GM12891 (cell line): ENCODE measurements at regions not wholly inside any gene's neighbourhood (a gene's known extent, or its start where the extent isn't known, plus 50 kb on each side); places are given as distances from the start of the nearest gene placed in this dataset.
"Not testable (repeated sequence)": the region's sequence is repeated elsewhere in the genome, so short reads cannot be mapped to it uniquely, and the experiment has no call there.

Source experiments
- DNase-seq: peaks from one replicate; pipeline ENCODE4 v3.0.0; 2011; ENCODE audit warnings: low spot score; ENCODE audit not compliant: insufficient read length
- FAIRE-seq: peaks from 2 replicates; lab custom pipeline; 2011; peaks lifted over from hg19 to GRCh38; lab: Jason Lieb, UNC
- PAX5 ChIP-seq: IDR thresholded peaks from 2 replicates; pipeline ENCODE4 v1.6.1; 2011; ENCODE audit warnings: low read length, moderate library complexity, mild to moderate bottlenecking; ENCODE audit not compliant: insufficient read depth, severe bottlenecking
- POLR2A ChIP-seq: IDR thresholded peaks from 2 replicates; pipeline ENCODE4 v1.6.1; 2011; ENCODE audit warnings: low read depth, low read length, control low read depth
- POLR2AphosphoS5 ChIP-seq: IDR thresholded peaks from 2 replicates; pipeline ENCODE4 v1.6.1; 2011; ENCODE audit warnings: low read depth, low read length, control low read depth
- POU2F2 ChIP-seq: IDR thresholded peaks from 2 replicates; pipeline ENCODE4 v1.6.1; 2011; ENCODE audit warnings: low read depth, mild to moderate bottlenecking, control low read depth, low read length, moderate library complexity
- SPI1 ChIP-seq: IDR thresholded peaks from 2 replicates; pipeline ENCODE4 v1.6.1; 2011; ENCODE audit warnings: low read depth, low read length, control low read depth
- TAF1 ChIP-seq: IDR thresholded peaks from 2 replicates; pipeline ENCODE4 v1.6.1; 2011; ENCODE audit warnings: low read depth, low read length, control low read depth

DNA sequence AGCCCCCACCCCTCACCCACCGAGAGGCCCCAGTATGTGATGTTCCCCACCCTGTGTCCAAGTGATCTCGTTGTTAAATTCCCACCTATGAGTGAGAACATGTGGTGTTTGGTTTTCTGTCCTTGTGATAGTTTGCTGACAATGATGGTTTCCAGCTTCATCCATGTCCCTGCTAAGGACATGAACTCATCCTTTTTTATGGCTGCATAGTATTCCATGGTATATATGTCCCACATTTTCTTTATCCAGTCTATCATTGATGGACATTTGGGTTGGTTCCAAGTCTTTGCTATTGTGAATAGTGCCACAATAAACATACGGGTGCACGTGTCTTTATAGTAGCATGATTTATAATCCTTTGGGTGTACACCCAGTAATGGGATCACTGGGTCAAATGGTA, 79.2 kb downstream of the PXDC1 start:
- not testable (repeated sequence) for FAIRE-seq, DNase-seq

DNA sequence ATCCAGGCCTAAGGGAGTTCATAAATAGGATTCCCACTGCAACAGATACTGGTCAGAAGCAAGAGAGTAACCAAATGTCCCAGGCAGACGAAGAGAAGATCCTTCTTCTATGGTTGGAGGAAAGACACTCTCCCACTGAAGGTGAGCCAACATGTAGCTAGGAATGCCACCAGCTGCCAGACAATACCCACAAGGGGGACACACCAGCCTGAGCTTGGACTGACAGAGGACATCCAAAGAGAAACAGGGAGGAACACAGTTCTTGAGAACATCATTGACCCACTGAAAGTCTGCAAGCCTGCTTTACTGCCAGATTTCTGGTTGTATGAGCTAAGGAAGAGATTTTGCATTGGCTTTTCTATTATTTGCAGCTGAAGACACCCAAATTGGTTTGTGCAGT, 80.1 kb downstream of the PXDC1 start:
- no peak for TF ChIP-seq POLR2AphosphoS5
- no peak for TF ChIP-seq TAF1
- no peak for TF ChIP-seq PAX5
- no peak for TF ChIP-seq POU2F2
- TF ChIP-seq POLR2A = no peak
- TF ChIP-seq SPI1 = no peak
- FAIRE-seq (no peak), DNase-seq (no peak)

DNA sequence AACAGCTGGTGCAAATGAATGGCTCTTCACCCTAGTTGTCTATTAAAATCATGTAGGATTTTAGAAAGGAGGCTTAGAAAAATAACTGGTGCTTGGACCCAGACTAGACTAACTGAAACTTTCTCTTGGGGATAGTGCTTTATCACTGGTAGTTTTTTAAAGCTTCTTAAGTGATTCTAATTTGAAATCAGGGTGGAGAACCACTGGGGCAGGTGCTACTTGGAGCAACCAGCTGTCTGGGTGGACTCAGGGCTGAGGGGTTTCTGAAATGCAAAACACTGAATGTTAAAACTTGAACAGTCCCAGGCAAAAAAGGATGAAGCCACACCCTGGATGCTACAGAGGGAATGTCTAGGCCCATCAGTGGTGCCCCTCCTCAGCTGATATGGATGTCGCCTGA, 81.2 kb downstream of the PXDC1 start:
- TF ChIP-seq TAF1 = no peak
- TF ChIP-seq POU2F2 = no peak
- no peak for TF ChIP-seq POLR2AphosphoS5
- no peak for TF ChIP-seq PAX5
- TF ChIP-seq POLR2A = no peak
- TF ChIP-seq SPI1 = no peak
- DNase-seq (no peak), FAIRE-seq (no peak)

DNA sequence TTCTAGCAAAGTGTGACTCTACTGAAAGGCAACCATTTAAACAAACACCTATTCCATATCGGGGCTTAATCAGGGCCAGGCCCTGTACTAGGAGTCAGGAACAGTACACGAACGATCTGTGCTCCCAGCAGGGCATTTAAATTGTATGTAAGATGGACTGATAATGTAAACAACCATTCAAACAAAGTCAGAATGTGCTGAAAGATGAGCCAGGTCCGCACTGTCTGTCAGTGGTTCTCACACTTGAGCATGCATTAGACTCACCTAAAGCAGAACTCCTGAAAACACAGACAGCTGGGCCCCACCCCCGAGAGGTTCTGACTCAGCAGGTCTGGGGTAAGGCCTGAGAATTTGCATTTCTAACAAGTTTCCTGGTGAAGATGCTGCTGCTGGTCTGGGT, 81.6 kb downstream of the PXDC1 start:
- DNase-seq (no peak), FAIRE-seq (no peak)
- TF ChIP-seq POU2F2 (no peak), PAX5 (no peak), TAF1 (no peak), POLR2A (no peak), SPI1 (no peak), POLR2AphosphoS5 (no peak)

DNA sequence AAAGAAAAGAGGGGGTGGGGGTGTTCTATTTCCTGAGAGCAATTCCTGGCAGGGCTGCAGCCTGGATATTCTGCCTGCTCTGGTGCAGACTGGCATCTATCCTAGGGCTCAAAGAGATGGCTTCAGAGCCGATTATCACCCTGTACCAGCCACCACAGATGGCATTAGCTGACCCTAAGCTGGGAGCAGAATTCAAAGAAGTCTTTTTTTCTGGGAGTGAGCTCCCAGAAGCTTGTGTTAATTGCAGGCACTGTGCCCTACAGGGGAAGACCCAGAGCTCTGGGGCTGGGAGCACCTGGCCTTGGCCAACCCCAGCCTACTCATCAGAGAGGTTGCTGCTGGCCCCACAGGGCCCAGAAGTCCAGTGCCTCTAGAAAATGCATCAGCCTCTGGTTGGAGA, 85.9 kb downstream of the PXDC1 start:
- no peak for DNase-seq
- TF ChIP-seq PAX5 (no peak), POU2F2 (no peak), POLR2AphosphoS5 (no peak), TAF1 (no peak), POLR2A (no peak), SPI1 (no peak)
- no peak for FAIRE-seq

DNA sequence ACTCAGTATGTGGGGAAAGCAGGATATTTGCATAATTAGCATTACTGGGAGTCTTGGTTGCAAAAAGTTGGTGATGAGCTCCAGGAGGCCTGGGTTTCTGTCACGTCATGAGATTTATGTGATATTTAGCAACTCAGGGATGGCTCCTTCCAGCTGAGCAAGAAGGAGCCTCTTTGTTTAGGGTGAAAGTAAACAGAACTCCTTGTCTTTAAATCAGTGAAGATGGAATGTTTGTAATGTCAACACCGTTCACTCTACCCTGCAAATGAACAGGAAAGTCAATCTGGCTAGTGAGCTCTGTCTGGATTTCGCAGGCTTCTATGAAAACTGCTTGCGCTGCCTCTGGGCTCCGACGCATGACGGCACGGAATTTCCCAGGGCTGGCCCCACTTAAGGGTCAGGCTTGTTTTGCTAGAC, 86.9 kb downstream of the PXDC1 start:
- DNase-seq = no peak
- FAIRE-seq = no peak
- TF ChIP-seq POLR2A = no peak
- no peak for TF ChIP-seq TAF1

DNA sequence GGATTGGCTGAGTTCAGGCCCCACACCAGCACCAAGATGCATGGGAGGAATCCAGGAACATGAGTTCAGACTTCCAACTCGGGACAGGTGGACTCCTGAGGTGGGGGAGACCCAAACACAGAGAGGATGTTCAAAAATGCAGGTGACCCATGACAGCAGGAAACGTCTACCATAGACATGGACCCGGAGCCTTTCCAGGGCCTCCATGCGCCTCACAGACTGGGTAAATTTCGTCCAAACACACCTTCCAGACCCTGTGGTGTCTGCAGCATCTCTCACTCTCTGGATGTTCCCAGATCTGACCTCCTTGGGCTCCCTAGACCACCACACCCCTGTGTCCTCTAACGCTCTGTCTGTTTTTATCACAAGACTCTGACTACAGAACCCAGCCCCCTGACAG, 87.7 kb downstream of the PXDC1 start:
- no peak for DNase-seq
- TF ChIP-seq POLR2A (no peak), POLR2AphosphoS5 (no peak), TAF1 (no peak), POU2F2 (no peak), PAX5 (no peak), SPI1 (no peak)
- FAIRE-seq = no peak

DNA sequence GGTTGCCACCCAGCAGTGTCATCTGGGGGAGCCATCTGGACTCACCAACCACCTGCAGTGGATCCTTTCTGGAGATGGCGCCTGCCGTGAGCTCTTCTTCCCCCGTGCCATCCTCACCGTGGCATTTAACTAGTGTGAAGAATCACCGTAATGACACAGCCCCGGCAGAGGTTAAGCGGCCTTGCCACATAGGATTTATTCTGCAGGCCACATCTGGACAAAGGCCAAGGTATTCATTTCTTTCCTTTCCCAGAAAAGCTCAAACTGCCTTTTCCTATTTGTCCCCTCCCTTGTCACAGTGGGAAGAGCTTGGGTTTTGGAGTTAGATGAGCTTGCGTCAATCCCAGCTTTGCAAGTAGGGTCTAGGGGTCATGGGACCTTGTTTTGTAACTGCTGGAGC, 88.4 kb downstream of the PXDC1 start:
- FAIRE-seq (no peak), DNase-seq (no peak)
- TF ChIP-seq POLR2AphosphoS5 (no peak), POLR2A (no peak), TAF1 (no peak), POU2F2 (no peak), PAX5 (no peak), SPI1 (no peak)

DNA sequence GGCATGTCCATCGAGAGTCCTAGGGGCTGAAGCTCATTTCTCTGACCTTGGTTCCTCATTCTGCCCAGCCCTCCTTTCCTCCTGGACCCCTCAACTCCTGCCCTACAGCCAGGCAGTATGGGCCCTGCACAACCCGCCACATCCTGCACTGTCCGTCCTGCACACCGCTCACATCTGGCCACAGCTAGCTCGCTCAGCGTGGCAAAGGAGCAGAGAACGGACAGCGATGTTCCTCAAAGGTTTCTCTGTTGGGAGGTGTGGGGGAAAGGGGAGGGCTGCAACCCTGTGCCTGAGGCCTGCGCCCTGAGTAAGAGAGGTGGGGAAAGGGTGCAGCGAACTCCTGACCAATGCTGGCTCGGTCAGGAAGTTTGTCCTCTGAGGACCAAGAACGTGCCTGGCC, 90.1 kb downstream of the PXDC1 start:
- DNase-seq = no peak
- FAIRE-seq = no peak
- TF ChIP-seq PAX5 (no peak), POLR2A (no peak), POLR2AphosphoS5 (no peak), POU2F2 (no peak), TAF1 (no peak), SPI1 (no peak)

DNA sequence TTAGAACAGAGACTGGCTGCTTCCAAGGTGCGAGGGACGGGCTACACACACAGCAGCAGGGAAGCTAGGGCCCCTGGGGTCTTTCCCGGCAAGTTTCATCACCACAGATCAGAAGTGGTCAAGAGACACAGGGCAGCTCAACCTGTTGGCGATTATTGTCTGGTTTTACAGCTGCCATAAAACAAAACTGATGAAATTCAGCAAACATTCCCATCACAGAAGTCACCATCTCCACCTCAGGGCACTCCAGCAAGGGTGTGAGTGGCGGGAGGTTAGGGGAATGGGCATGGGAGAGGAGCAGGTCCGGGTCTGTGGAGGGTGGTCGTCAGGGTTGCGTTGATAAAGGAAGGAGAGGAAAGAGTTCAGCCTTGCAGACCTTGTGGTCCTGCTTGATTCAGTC, 91.0 kb downstream of the PXDC1 start:
- FAIRE-seq (no peak), DNase-seq (no peak)
- TF ChIP-seq PAX5 = no peak
- no peak for TF ChIP-seq POLR2AphosphoS5
- no peak for TF ChIP-seq SPI1
- TF ChIP-seq POU2F2 = no peak
- no peak for TF ChIP-seq POLR2A
- TF ChIP-seq TAF1 = no peak

DNA sequence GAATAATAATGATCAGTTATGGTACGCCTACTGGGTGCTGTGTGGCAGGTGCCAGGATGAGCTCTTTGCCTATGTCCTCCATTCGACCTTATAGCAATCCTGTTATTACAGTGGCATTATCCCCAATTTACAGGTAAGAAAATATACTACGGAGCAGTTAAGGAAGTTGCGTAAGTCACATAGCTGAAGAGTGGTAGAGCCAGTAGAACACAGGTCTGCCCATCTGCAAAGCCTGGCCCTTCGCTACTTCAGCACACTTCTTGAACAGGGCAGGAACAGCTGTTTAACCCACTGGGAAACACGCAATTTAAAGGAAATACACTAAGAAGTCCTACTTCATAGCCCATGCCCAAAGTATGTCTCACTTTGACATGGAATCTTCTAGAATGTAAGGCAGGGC, 91.8 kb downstream of the PXDC1 start:
- FAIRE-seq = no peak
- no peak for TF ChIP-seq POLR2A
- no peak for TF ChIP-seq POU2F2
- no peak for TF ChIP-seq TAF1
- TF ChIP-seq POLR2AphosphoS5 = no peak
- no peak for TF ChIP-seq SPI1
- no peak for TF ChIP-seq PAX5
- DNase-seq = no peak
